B cell (primary cell): ENCODE measurements at regions not wholly inside any gene's neighbourhood (a gene's known extent, or its start where the extent isn't known, plus 50 kb on each side); places are given as distances from the start of the nearest gene placed in this dataset.

ENCODE experiments used
- EZH2 ChIP-seq: IDR thresholded peaks from 2 replicates; pipeline ENCODE4 v1.6.1; 2012; ENCODE audit warnings: borderline replicate concordance, low read depth, mild to moderate bottlenecking, moderate library complexity, low read length; ENCODE audit not compliant: insufficient read depth, poor library complexity, severe bottlenecking
- TF ChIP-seq, protein P1 (sequence below): fragments of 200-600 bp; IDR thresholded peaks from one replicate; pipeline ENCODE4 v1.8.0; 2022; ENCODE audit warnings: antibody characterized with exemption, mild to moderate bottlenecking

DNA sequence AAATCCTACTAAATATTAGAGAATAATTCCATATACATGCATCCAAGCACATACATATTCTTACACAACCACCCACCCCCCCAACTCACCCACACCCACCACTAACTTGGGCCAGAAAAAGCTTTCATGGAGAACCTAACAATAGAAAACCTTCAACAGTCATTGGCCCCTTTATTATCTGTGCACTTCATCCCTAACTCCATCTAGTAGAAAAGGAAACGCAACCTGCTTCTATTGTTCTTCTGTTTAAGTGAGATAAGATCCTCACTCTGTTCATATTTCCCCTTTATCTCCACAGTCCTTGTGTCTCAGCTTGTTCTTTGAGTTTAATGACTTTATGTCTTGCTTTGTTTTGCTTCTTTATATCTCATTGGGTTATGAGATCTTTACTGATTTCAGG lies 1740.2 kb upstream of the CELF4 start:
- TF ChIP-seq, protein P1, sequence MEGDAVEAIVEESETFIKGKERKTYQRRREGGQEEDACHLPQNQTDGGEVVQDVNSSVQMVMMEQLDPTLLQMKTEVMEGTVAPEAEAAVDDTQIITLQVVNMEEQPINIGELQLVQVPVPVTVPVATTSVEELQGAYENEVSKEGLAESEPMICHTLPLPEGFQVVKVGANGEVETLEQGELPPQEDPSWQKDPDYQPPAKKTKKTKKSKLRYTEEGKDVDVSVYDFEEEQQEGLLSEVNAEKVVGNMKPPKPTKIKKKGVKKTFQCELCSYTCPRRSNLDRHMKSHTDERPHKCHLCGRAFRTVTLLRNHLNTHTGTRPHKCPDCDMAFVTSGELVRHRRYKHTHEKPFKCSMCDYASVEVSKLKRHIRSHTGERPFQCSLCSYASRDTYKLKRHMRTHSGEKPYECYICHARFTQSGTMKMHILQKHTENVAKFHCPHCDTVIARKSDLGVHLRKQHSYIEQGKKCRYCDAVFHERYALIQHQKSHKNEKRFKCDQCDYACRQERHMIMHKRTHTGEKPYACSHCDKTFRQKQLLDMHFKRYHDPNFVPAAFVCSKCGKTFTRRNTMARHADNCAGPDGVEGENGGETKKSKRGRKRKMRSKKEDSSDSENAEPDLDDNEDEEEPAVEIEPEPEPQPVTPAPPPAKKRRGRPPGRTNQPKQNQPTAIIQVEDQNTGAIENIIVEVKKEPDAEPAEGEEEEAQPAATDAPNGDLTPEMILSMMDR, result no peak
- no peak for TF ChIP-seq EZH2
